Testis (tissue), 2 donors: ENCODE measurements at regions not wholly inside any gene's neighbourhood (a gene's known extent, or its start where the extent isn't known, plus 50 kb on each side); places are given as distances from the start of the nearest gene placed in this dataset.

Experiments
- POLR2A ChIP-seq: fragments of 450-650 bp; IDR thresholded peaks from one replicate; pipeline ENCODE4 v1.6.1; 2017; ENCODE audit warnings: antibody characterized with exemption, mild to moderate bottlenecking, moderate library complexity
- TF ChIP-seq, protein P1 (sequence below), 3 experiments: fragments of 450-650 bp in 2 of 3; fragments of 200-600 bp in 1 of 3; sonication (generic) in 1 of 3; IDR thresholded peaks; one replicate each; pipeline ENCODE4 v1.5.1; 2016 to 2019; ENCODE audit warnings: antibody characterized with exemption in 3 of 3, mild to moderate bottlenecking in 2 of 3, moderate library complexity in 1 of 3

GRCh38 chr2:195408196-195408595 is 248.8 kb upstream of the SLC39A10 start:
- TF ChIP-seq, protein P1, sequence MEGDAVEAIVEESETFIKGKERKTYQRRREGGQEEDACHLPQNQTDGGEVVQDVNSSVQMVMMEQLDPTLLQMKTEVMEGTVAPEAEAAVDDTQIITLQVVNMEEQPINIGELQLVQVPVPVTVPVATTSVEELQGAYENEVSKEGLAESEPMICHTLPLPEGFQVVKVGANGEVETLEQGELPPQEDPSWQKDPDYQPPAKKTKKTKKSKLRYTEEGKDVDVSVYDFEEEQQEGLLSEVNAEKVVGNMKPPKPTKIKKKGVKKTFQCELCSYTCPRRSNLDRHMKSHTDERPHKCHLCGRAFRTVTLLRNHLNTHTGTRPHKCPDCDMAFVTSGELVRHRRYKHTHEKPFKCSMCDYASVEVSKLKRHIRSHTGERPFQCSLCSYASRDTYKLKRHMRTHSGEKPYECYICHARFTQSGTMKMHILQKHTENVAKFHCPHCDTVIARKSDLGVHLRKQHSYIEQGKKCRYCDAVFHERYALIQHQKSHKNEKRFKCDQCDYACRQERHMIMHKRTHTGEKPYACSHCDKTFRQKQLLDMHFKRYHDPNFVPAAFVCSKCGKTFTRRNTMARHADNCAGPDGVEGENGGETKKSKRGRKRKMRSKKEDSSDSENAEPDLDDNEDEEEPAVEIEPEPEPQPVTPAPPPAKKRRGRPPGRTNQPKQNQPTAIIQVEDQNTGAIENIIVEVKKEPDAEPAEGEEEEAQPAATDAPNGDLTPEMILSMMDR (IDR thresholded peaks at IDR 0.05), result no peak
- no peak for TF ChIP-seq POLR2A
